Cardiac muscle cell (in vitro differentiated cells and primary cell): ENCODE measurements at regions not wholly inside any gene's neighbourhood (a gene's known extent, or its start where the extent isn't known, plus 50 kb on each side); places are given as distances from the start of the nearest gene placed in this dataset.

Experiments used
- DNase-seq, 2 donors: peaks; one replicate each; pipeline versions ENCODE4 v3.0.0 to v3.0.0-alpha.2; 2010 to 2017; ENCODE audit warnings: low read depth in 1 of 2, low spot score in 1 of 2
- H3K27ac ChIP-seq: fragments of 200-600 bp; sonication (generic); 2 replicates; pipeline ENCODE4 v1.5.1; 2016
- H3K27me3 ChIP-seq: fragments of 200-600 bp; sonication (generic); 2 replicates; pipeline ENCODE4 v1.6.0; 2016; ENCODE audit warnings: control low read depth
- H3K36me3 ChIP-seq: fragments of 200-600 bp; sonication (generic); 2 replicates; pipeline ENCODE4 v1.5.1; 2016; ENCODE audit warnings: control low read depth
- H3K4me1 ChIP-seq: fragments of 200-600 bp; sonication (generic); 2 replicates; pipeline ENCODE4 v1.8.1; 2017; ENCODE audit warnings: low read depth, mild to moderate bottlenecking, mixed run types
- H3K4me3 ChIP-seq: fragments of 200-600 bp; sonication (generic); 2 replicates; pipeline ENCODE4 v1.5.1; 2016; ENCODE audit warnings: mild to moderate bottlenecking
- H3K9me3 ChIP-seq: fragments of 200-600 bp; sonication (generic); 2 replicates; pipeline ENCODE4 v1.5.1; 2017; ENCODE audit warnings: low read depth, mild to moderate bottlenecking, control low read depth
- TF ChIP-seq, protein P1 (sequence below): IDR thresholded peaks from 2 replicates; pipeline ENCODE4 v1.5.1; 2012; ENCODE audit warnings: low read depth, mild to moderate bottlenecking, low read length

- no peak overlapping the region for H3K4me3 ChIP-seq
- TF ChIP-seq, protein P1, sequence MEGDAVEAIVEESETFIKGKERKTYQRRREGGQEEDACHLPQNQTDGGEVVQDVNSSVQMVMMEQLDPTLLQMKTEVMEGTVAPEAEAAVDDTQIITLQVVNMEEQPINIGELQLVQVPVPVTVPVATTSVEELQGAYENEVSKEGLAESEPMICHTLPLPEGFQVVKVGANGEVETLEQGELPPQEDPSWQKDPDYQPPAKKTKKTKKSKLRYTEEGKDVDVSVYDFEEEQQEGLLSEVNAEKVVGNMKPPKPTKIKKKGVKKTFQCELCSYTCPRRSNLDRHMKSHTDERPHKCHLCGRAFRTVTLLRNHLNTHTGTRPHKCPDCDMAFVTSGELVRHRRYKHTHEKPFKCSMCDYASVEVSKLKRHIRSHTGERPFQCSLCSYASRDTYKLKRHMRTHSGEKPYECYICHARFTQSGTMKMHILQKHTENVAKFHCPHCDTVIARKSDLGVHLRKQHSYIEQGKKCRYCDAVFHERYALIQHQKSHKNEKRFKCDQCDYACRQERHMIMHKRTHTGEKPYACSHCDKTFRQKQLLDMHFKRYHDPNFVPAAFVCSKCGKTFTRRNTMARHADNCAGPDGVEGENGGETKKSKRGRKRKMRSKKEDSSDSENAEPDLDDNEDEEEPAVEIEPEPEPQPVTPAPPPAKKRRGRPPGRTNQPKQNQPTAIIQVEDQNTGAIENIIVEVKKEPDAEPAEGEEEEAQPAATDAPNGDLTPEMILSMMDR: no peak
- H3K27me3 ChIP-seq: no peaks in the 10 kb centered on the region
- DNase-seq: no peak
- no peak overlapping the region for H3K27ac ChIP-seq
- no peaks in the 10 kb centered on the region for H3K9me3 ChIP-seq
- no peaks in the 10 kb centered on the region for H3K36me3 ChIP-seq
- H3K4me1 ChIP-seq: no peaks in the 10 kb centered on the region
Measured at GRCh38 chr12:91347481-91348214, 165.0 kb upstream of the DCN start.

GRCh38 chr12:91346827-91347226 lies 164.2 kb upstream of the DCN start:
- no peaks in the 10 kb centered on the region for H3K36me3 ChIP-seq
- H3K27ac ChIP-seq: no peak overlapping the region
- H3K27me3 ChIP-seq: no peaks in the 10 kb centered on the region
- TF ChIP-seq, protein P1: no peak
- no peak overlapping the region for H3K4me3 ChIP-seq
- H3K4me1 ChIP-seq: no peaks in the 10 kb centered on the region
- no peaks in the 10 kb centered on the region for H3K9me3 ChIP-seq
- DNase-seq: no peak

GRCh38 chr12:91344408-91344807 lies 161.8 kb upstream of the DCN start:
- TF ChIP-seq, protein P1: no peak
- Histone ChIP-seq H3K4me3 (no peak overlapping the region), H3K4me1 (no peaks in the 10 kb centered on the region), H3K27ac (no peak overlapping the region), H3K36me3 (no peaks in the 10 kb centered on the region), H3K27me3 (no peaks in the 10 kb centered on the region), H3K9me3 (no peaks in the 10 kb centered on the region)
- DNase-seq: no peak

- H3K36me3 ChIP-seq: no peaks in the 10 kb centered on the region
- no peak for DNase-seq
- no peak overlapping the region for H3K27ac ChIP-seq
- TF ChIP-seq, protein P1: no peak
- H3K9me3 ChIP-seq: no peaks in the 10 kb centered on the region
- H3K27me3 ChIP-seq: no peaks in the 10 kb centered on the region
- H3K4me1 ChIP-seq: no peaks in the 10 kb centered on the region
- H3K4me3 ChIP-seq: no peak overlapping the region
Measured at GRCh38 chr12:91343010-91343409, 160.4 kb upstream of the DCN start.

DNA sequence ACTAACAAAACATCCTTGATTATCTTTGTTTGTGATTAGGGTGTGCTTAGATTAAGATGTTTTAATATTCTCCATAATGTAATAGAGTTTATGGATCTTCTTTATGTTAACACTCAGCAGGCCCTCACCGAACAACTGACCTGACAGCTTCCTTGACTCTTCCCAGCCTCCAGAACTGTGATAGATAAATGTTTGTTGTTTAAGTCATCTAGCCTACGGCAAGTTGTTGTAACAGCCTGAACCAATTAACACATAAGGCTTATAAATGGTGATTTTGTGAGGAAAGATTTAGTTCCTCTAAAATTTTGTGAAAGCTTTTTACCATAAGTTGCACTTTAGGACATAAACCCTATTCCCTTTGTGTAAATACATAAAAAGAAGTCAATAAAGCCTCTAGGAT lies 156.5 kb upstream of the DCN start:
- no peak for DNase-seq
- H3K27ac ChIP-seq: no peak overlapping the region
- no peaks in the 10 kb centered on the region for H3K4me1 ChIP-seq
- no peaks in the 10 kb centered on the region for H3K9me3 ChIP-seq
- no peaks in the 10 kb centered on the region for H3K36me3 ChIP-seq
- H3K4me3 ChIP-seq: no peak overlapping the region
- H3K27me3 ChIP-seq: no peaks in the 10 kb centered on the region
- TF ChIP-seq, protein P1: no peak
